GM04503 (cell line): ENCODE measurements at regions not wholly inside any gene's neighbourhood (a gene's known extent, or its start where the extent isn't known, plus 50 kb on each side); places are given as distances from the start of the nearest gene placed in this dataset.
A peak's percentile ranks its signal among the peaks of the same experiment; 100 is the strongest.
"Not testable (repeated sequence)": the region's sequence is repeated elsewhere in the genome, so short reads cannot be mapped to it uniquely, and the experiment has no call there.

ENCODE experiments used
- DNase-seq: peaks from one replicate; pipeline ENCODE4 v3.0.0-alpha.2; 2012; ENCODE audit warnings: low read depth

DNA sequence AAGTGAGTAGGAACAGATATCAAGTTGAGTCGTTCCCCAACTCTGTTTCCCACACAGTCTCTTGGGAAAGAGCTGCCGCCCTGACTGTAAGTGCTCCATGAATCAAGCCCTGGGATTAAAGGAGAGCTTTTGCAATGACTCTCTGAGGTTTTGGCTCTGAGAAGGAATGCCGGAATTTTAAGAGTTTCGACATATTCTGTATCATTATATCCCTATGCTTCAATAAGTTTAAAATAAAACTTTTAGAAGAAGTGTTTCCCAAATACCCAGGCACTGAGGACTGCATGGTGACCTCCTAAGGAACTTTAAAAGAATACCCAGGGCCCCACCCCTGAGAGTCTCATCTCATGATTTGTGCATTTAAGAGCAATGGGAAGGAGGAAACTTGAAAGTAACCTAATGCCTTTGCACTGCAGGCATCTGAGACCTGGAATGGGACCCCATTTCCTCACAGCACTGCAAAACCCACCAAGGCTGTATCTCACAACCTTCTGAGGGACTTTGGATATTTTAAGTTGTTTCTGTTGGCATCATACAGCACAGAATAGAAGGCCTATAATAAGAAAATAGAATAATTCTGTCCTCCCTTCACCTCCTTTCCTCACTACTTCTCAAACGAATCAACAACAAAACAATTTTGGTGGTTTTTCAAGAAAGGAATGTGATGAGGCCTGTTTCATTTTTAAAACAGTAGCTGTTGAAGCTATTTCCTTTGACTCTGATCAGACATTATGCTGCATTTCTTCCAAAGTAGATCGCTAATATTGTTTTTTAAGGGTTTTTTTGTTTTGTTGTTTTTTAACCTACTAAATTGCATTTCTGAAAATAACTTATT lies 121.2 kb downstream of the GASK1B start:
- DNase-seq = peak; percentile 91

DNA sequence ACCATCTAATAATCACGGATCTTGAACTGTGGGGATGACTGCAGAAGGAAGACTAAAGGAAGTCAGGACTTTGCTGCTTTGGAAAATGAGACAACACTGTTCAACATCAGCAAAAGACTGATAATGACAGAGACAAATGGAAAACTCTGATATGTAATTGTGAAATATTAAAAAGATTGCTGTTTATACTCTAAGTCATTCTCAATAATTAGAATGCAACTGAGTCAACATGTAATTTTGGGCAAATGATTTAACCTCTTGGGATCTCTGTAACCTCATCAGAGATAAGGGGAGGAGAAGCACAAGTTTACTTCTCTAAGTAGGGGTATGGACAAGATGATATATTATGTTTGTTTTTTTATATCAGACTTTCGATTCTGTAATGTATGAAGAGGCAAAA lies 121.9 kb downstream of the GASK1B start:
- no peak for DNase-seq

GRCh38 chr4:158046345-158046744 lies 126.5 kb downstream of the GASK1B start:
- no peak for DNase-seq

DNA sequence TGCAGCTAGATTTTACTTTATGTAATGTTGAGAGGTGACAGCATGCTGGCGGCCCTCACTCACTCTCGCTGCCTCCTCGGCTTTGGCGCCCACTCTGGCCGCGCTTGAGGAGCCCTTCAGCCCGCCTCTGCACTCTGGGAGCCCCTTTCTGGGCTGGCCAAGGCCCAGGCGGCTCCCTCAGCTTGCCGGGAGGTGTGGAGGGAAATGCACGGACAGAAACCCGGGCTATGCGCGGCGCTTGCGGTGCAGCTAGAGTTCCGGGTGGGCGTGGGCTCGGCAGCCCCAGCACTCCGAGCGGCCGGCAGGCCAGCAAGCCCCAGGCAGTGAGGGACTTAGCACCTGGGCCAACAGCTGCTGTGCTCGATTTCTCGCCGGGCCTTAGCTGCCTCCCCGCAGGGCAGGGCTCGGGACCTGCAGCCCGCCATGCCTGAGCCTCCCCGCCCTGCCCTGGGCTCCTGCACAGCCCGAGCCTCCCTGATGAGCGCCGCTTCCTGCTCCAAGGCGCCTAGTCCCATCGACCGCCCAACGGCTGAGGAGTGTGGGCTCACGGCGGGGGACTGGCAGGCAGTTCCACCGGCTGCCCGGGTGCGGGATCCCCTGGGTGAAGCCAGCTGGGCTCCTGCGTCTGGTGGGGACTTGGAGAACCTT lies 128.7 kb downstream of the GASK1B start:
- DNase-seq = no peak

- peak; percentile 93 for DNase-seq
Measured at GRCh38 chr4:158042591-158043030, 130.2 kb downstream of the GASK1B start.

- DNase-seq = no peak
Measured at GRCh38 chr4:158038718-158039117, 134.1 kb downstream of the GASK1B start.

- DNase-seq = no peak
Measured at GRCh38 chr4:158036998-158037397, 135.8 kb downstream of the GASK1B start.

DNA sequence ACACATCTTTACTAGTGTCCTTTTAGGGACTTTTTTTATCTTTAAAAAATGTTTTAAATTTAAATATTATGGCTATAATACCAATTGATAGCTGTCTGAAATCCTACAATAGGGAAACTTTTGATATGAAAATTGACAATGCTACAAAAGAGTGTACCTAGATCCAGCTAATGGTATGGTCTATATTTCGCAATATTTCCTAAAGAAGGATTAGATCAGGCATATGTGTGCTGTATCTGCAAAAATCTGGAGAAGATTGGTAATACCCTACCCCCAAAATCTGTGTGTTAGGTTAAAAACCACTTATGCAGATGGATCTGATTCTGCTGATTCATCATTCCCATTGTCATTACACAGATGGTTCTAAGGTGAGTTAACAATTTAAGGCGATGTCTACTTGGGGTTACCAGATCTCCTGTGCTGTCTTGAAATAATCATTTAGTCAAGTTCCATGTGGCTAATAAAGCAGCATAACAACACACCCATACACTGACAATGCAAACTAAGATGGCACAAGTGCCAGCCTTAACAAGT lies 137.1 kb downstream of the GASK1B start:
- no peak for DNase-seq

DNA sequence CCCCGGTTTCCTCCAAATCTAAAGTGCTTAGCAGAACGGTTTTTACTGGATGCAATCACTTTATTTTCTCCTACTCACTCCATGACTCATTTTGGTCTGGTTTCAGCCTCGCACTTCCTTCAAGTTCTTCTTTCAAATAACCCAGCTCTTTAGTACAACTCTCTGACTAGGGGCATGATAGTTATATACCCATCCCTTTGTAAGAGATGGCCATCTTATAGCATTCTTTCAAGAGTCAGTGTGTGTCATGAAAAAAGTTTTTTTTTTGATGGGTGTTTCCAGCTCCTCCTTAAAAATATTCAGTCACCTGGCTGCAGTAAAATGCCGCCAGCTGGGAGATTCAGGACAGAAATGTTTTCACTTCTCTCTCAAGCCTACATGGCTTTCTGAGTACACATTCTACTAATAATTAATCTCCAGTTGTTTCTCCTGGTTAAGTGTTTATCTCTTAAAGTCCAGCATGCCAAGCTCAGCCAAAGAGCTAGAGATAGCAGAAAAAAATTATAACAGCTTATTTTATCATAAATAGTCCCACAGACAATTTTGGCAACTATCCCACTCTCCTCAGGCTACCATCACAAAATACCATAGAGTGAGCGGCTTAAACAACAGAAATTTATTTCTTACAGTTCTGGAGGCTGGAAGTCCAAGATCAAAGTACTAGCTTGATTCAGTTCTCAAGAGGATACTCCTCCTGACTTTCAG lies 139.3 kb downstream of the GASK1B start:
- DNase-seq = no peak

DNA sequence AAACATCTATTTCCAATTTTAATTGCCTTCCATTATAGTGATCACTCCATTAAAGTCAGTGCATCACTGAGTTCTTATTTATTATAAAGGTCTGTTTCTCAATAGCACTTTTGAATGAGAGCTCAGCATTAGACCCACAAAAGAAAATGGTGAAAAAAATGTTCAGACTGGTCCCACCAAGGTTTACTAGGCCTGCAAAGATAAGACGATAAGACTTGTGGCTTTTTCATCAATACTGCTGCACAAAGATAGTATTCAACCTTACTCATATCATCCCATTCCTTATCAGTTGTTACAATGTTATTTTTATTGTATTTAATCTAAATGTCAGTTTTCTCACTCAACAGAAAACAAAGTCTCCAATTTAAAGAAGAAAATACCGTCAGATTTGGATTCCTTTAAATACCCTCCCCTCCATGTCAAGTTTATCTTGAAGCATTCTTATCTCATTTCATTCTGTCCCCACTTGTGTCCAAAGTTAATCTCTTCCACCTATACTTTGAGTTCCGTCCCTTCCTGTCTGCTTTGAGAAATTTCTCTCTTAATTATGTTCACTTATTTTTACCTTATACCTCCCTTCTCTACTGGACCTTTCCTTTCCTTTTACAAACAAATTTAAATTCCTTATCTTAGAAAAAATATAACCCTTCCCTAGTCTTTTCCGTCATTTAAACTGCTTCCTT lies 140.0 kb downstream of the GASK1B start:
- no peak for DNase-seq

GRCh38 chr4:158028381-158028780 lies 144.4 kb downstream of the GASK1B start:
- not testable (repeated sequence) for DNase-seq

GRCh38 chr4:158025131-158025530 lies 147.7 kb downstream of the GASK1B start:
- DNase-seq = no peak

GRCh38 chr4:158020734-158021346 lies 152.0 kb downstream of the GASK1B start:
- no peak for DNase-seq

DNA sequence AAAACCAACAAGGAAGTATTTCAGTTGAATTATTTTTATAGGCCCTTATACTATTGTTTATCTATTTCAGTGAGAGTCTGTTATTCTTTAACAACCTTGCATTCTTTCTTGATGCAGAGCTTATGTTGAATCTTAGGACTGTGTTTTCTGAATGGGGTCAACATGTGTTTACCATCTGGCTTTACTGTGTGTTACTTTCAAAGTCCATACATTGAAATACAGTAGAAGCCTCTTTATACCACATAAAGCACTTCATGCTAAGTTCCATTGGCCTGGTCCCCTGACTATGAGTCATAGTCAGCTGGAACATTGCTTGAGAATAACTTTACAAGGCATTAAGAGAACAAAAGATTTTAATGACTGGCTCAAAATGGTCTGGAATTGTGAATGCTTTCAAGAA lies 152.6 kb downstream of the GASK1B start:
- peak; percentile 62 for DNase-seq

DNA sequence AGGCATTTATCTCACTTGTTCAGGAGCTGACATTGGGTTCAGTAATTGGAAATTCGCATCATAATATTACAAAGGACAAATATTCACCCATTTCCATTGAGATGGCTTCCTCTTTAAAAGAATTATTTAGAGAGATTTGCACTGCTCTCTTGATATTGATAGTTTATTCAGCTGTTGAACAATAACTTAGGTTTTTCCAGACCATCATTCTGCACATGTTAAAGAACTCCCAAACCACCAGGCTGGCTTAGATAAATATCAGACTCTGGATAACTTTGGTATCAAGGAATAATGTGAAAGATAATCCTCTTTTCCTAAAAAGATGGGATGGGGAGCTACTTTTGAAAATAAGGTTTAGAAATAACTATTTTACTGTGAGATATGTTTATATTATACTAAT lies 154.0 kb downstream of the GASK1B start:
- no peak for DNase-seq

DNA sequence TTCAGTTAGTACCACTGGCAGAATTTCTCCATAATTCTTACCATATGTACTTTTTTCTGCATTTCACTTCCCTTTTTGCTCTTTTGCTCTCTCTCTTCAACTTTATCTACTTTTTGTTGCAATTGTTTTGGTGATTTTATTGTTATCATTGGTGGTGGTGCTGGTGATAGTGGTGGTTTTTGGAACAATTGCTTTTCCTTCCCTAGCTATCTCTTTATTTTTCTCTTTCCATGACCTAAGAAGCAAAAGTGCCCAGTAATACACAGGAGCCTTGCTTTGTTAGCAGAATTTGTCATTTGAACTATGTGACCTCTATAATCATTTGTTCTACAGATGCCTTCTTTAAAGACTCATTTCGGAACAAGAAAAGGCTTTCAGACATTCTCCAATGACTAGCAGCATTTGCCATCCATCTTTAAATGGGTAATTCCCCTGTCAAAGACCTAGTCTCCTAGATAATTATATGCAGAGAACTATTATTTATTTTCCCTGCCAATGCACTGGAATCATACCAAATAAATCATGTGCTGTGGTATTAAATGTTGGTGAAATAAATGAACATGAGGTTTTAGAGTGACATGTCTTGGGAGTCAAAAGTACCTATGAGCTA lies 154.5 kb downstream of the GASK1B start:
- DNase-seq = no peak

GRCh38 chr4:158016511-158016910 lies 156.3 kb downstream of the GASK1B start:
- no peak for DNase-seq

GRCh38 chr4:158015241-158015640 lies 157.6 kb downstream of the GASK1B start:
- DNase-seq = no peak

- no peak for DNase-seq
Measured at GRCh38 chr4:158013858-158014257, 159.0 kb downstream of the GASK1B start.

GRCh38 chr4:158010361-158010760 lies 162.5 kb downstream of the GASK1B start:
- DNase-seq = no peak

DNA sequence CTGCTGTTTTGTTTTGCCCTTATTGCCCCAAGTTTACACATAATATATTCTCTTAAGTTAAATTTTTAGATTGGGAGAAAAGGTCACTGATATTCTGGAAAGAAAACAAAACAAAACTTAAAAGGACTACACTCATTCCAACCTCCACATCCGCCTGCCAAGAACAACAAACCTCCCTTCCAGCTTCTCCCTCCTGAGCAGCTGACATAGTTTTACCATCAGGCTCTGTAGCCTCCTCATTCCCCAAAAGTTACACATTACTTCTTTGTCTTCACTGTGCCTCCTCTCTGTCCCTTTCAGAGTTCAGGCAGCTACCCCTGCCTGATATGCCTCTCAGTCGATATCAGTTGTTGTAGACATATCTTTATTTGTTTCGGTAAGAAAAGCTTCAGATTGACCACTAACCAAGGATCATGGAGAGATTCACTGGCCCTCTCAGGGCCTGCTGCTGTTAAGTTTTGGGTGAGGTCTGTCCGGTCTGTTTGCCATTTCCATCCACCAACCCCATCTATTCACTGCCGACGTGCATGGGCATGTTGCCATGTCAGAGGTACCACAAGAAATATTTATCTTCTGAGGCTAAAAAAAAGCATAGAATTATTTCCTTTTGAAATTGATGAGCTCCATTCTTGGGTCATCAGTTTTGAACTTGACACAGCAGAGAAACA lies 164.1 kb downstream of the GASK1B start:
- DNase-seq = no peak
